Gastrocnemius medialis (tissue), 4 donors: ENCODE measurements at regions not wholly inside any gene's neighbourhood (a gene's known extent, or its start where the extent isn't known, plus 50 kb on each side); places are given as distances from the start of the nearest gene placed in this dataset.

Experiments used
- CTCF ChIP-seq, 5 experiments: fragments of 450-650 bp in 3 of 5; fragments of 200-600 bp in 2 of 5; sonication (generic) in 2 of 5; IDR thresholded peaks in 4 of 5; conservative IDR thresholded peaks in 1 of 5; 1 replicate in 4 of 5; 2 replicates in 1 of 5; pipeline ENCODE4 v1.5.1; 2016 to 2019; ENCODE audit warnings: antibody characterized with exemption in 5 of 5, mild to moderate bottlenecking in 3 of 5, moderate library complexity in 3 of 5
- POLR2A ChIP-seq, 2 donors: fragments of 450-650 bp; IDR thresholded peaks; one replicate each; pipeline ENCODE4 v1.6.1; 2017; ENCODE audit warnings: antibody characterized with exemption in 2 of 2, mild to moderate bottlenecking in 2 of 2, moderate library complexity in 2 of 2

GRCh38 chr14:33857650-33858049 is 93.2 kb downstream of the EGLN3 start:
- TF ChIP-seq POLR2A (IDR thresholded peaks at IDR 0.05) (no peak), CTCF (IDR thresholded peaks at IDR 0.05 in 4 of 5, conservative IDR thresholded peaks at IDR 0.05 in 1 of 5) (no peak)
